HG03342 (cell line): ENCODE measurements at regions not wholly inside any gene's neighbourhood (a gene's known extent, or its start where the extent isn't known, plus 50 kb on each side); places are given as distances from the start of the nearest gene placed in this dataset.
A peak's percentile ranks its signal among the peaks of the same experiment; 100 is the strongest.
"Not testable (repeated sequence)": the region's sequence is repeated elsewhere in the genome, so short reads cannot be mapped to it uniquely, and the experiment has no call there.

Source experiments
- ATAC-seq: cut with Tn5 transposase; IDR thresholded peaks from one replicate; pipeline ENCODE4 v1.9.1; 2021; ENCODE audit warnings: mild to moderate bottlenecking, moderate library complexity; ENCODE audit not compliant: unreplicated experiment

DNA sequence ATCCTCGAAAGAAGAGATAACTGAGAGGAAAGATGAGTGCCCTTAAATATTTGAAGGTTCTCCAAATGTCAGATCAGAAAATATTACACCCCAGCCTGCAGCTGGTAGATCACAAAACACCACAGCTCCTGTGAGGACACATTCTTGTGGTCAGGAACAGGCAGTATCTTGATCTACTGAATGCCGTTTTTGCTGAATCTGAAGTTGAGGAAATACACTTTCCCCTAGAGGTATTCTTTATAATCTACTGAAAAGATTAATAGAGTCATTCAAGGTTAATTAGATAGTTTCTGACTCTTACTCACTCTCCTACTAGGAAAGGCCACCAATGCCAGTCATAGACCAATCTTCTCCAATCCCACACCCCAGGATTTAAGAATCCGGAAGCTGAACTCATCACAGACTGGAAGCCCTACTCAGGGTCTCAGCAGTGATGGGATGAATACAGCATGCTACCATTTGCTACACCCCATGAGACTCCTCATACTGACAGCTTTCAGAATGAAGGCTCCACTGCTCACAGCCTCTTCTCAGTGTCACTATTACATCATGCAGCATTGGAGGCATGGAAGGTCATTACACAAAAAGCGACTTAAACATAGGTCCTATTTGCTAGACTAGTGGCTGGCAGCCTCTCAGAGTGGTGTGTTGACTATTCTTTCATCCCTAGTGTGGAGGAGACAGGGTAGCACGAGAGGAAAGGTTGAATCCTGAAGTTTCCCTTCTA, 143.9 kb upstream of the SLC1A3 start:
- ATAC-seq: no peak

DNA sequence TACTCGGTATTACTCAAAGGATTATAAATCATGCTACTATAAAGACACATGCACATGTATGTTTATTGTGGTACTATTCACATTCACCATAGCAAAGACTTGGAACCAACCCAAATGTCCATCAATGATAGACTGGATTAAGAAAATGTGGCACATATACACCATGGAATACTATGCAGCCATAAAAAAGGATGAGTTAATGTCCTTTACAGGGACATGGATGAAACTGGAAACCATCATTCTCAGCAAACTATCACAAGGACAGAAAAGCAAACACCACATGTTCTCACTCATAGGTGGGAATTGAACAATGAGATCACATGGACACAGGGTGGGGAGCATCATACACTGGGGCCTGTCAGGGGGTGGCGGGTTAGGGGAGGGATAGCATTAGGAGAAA, 130.5 kb upstream of the SLC1A3 start:
- ATAC-seq: not testable (repeated sequence)

DNA sequence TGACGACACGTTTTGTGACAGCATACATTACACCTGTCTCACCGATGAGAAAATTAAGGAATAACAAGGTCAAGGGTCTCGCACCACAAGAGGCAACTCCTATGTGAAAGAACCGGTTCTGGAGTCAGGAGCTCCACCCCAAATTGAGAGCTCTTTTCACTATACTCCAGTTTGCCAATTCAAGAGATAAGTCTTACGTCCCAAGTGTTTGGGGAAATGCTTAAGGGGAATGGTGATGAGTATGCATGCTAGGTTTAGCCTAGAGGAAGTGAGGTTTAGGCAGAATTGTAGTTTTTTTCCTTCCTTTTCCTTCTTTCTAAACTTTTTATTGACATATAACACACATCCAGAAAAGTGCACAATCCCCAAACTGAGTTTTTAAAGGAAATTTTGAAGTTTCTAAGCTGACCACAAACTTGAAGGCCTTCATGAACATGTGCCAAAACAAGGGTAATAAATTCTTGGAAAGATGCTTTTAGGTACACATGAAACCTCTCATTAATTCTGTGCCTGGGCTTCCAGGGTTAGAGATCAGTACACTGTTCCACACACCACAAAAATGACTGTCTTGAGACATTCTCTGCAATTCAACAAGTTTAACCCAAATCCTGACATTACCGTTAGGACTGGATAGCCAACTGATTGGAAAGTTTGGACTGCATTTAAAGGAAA, 127.6 kb upstream of the SLC1A3 start:
- no peak for ATAC-seq

DNA sequence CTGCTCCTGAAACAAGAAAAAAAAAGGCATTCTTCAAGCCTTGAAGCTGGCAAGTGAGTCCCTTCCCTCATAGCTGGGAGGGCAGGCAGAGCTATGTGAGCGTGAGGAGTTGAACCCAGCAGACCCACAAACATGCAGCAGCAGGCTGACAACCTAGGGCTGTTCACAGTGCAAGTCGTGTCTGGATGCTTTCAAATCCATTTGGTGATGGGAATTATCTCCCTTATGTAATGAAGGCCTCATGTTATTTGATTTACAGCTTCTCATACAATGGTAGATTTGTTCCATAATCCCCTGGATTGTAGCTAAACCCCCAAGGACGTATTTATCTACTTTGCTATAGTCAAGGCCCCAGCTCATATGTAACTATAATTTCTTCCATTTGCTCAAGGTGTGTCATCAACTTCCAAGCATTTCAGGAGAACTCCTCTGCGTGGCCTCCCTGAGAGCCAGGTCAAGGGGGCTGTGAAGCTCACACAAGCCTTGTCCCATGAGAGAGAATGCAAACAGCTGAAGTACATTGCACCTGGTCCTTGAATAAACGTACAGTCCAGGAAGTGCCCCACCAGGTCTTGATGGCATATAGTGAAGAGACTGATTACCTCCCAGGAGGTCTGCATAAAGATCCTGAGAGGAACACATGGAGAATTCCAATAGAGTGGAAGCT, 124.8 kb upstream of the SLC1A3 start:
- no peak for ATAC-seq

DNA sequence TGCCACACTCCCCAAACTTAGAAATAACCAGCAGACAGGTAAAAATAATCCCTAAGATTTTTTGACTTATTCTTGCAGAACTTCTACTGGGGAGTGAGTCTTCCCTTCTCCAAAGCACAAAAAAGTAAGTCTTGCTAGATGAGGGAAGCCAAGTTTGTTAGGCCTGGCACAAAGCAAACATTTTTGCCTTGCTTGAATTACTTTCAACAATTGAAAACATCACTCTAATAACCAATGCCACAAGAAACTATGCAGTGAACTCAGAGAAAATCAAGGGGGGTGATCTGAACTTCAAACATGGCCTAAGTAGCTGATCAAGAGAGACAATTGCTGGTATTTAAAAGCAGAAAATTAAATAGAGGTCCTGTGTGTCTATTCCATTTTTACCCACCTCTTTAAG, 123.6 kb upstream of the SLC1A3 start:
- ATAC-seq: no peak

DNA sequence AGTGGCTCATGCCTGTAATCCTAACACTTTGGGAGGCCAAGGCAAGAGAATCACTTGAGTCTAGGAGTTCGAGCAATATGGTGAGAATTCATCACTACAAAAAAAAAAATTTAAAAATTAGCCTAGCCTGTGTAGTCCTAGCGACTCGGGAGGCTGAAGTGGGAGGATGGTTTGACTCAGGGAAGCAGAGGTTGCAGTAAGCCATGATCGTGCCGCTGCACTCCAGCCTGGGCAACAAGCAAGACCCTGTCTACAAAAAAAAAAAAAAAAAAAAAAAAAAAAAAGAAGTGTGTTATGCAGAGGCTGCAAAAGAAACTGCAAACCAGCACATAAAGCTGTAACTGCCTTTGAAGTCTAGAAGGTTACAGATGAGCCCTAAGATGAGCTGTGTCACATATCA, 116.9 kb upstream of the SLC1A3 start:
- no peak for ATAC-seq

DNA sequence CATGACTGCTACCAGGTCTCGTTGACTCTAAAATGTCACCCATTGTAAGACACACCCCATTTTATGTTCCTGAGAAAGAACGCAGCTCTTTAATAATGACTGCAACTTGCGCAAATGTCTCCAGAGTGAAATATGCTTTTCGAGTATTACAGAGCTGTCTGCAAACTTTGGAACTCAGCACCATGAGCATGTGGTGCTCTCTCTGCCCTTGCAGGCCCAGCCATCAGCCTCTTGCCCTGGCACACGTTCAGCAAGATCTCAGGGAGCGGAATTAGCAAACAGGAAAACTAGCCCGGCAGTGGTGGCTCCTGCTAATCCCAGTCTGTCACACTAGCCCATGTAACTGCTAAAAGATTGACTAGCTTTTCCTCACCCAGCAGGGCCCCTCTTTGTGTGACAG, 114.5 kb upstream of the SLC1A3 start:
- no peak for ATAC-seq

DNA sequence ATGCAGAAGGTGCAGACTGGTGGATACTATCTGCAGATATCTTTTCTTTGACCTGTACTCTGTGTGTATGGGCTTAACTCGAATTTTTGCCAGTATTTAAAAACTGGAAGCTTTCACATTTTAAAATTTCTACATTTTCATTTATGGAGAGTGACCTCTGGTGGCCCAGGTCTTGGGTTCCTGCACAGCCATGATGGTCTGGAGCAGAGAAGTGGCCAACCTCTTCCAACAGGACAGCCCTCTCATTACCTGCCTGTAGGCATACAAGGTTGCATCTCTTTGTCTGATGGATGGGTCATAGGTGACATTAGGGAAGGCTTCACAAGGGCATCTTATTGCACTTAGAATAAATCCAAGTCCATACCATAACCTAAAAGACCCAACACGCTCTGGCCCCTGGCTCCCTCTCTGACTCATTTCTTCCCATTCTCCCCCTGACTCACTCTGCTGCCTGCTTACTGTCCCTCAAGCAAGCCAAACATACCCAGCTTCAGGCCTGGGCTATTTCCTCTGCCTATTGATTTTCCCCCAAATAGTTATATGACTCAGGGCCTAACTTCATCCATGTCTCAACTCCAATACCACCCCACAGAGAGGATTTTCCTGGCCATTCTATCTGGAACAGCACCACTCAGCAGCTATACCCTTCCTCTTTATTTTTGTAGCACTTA, 113.3 kb upstream of the SLC1A3 start:
- no peak for ATAC-seq

DNA sequence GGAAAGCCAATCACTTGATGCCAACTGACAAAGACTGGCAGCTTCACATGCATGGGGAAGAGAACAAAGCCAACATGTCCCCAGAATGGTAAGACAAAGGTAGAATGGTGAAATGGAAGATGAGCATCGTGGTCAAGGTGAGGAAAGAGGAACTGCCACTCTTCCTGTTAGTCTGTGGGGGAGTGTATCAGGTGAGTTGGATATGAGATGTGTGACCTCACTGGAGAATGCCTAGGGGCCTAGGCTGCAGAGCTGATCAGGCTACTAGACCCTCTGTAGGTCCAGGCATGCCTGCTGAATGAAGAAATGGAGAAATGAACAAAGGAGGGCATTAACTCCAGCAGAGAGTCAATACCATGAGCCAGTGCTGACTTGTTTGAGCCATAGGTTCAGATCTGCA, 112.4 kb upstream of the SLC1A3 start:
- no peak for ATAC-seq

DNA sequence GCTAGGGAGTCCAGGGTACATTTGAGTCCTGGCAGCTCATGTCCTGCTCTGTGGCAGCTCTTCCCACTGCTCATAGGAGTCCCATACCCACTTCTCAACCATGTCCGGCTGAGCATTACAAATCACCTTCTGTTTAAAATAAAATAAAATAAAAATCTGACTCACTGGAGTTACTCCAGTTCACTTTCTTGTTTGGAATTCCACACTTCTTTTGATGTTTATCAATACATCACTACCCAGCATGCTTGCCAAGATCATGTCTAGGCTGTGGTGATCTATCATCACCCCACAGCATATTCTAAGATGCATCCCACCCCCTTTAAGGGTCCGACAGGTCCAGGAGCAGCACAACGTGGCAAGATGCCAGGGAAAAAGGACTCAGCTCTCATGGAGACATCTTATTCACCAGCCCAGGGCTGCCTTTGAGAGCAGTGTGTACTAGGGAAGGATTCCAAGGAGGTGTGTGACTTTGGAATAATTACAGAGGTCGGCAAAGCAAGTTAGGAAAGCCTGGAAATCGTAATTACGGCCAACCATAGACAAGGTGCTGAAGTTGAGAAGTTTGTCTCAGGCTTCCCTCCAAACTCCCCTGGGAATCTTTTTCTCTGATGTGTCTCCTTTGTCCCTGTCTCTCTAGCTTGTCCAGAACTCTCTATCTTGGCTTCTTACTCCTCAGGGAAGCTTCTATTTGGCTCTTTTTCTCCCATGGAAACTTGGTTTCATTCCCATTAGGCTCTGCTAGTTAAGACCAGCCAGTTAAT, 111.4 kb upstream of the SLC1A3 start:
- no peak for ATAC-seq

DNA sequence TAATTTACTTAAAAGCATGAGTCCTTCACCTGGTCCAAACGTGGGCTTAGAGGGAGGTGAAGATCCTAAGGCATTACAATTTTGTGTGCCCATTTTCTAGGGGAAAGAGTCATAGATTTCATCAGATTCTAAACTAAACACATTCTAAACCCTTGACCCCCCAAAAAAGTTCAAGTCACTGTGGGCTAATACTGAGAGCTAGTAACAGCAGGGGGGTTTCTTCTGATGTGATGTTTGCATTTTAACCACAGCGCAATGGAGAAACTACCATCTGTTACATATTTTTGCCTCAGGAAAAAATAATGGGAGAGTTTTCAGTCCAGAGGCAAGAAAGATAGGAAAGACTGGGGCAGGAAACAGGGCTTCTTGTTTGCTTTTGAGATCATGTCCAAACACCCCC, 110.8 kb upstream of the SLC1A3 start:
- no peak for ATAC-seq

DNA sequence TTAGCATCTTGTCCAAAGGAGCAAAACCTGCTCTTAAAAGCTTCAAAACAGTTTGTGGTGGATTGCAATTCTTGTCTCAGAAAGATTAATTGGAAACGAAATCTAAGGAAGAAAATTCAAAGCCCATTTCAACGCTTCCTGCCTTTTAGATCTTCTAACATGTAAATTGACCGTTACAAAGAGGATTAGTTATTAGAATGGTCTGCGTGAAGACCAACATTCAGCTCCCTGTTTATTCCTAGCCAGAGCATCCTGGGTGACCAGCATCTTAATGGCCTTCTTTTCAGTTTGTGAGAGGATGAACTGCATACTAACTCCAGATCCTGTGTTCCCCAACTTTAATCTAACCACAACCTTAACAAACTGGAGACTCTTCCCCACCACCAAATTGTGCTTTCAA, 109.9 kb upstream of the SLC1A3 start:
- no peak for ATAC-seq

DNA sequence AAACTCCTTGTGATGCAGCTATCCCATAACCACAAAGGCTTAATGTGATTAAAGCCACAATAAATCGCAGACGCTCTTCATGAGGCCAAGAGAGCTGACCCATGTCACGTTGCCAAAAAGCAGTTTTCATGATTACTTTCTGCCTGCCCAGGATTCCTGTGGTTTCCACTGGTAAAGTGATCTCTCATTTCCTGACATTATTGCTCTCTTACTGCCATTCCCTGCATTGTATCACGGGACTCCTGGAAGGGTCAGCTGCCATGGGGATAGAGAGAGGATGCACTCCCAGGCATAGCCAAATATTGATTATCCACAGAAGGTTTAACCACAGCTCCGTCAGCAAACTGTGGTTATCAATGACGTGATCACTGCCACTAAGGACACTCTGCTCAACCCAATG, 103.8 kb upstream of the SLC1A3 start:
- no peak for ATAC-seq

DNA sequence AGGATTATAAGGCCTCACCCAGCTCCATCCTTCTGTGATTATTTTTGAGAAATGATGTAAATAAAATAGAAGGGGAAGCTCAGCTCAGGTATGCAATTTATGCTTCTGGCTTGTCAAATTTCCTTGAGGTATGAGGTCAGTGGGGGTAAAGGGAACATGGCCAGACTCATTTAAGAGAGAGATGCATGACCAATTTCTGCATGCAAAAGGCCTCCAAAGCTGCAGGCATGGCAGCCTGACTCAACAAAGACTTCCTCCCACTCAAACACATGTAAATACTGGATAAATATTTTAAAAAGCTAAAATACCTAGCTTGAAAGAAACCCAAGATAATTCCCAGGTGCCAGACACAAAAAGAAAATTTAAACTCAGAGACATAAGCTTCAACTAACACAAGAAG, 101.4 kb upstream of the SLC1A3 start:
- no peak for ATAC-seq

DNA sequence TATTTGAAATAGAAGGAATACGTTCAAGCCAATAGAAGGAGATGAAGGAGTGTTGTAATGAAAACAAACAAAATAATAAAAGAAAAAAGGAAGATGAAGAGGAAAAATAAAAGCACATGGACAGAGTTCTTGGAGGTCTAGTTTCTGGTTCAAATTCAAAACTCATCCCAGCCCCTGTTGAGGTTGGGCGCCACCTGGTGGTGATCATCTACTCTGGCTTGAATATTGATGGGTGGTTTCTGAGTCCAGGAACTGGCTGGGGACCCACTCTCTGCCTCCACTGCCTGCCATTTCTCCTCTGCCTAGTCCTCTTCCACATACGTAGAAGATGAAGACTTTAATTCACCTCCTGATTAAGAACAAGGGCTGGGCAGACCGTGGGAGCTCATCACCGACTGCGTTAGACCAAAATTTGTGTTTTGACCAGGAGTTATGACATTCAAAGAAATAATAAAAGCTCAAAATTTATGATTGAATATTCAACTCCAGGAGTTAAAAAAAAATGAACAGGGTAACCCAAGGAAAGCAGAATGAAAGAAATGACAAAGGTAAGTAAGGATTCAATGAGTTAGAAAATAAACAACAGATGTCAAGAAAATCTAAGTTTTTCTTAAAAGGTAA, 99.0 kb upstream of the SLC1A3 start:
- peak; percentile 78 for ATAC-seq

DNA sequence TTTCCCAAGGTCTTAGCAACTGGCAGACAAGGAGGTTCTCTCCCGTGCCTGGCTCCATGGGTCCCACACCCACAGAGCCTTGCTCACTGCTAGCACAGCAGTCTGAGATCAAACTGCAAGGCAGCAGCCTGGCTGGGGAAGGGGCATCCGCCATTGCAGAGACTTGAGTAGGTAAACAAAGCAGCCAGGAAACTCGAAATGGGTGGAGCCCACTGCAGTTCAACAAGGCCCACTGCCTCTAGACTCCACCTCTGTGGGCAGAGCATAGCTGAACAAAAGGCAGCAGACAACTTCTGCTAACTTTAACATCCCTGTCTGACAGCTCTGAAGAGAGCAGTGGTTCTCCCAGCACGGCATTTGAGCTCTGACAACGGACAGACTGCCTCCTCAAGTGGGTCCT, 98.1 kb upstream of the SLC1A3 start:
- not testable (repeated sequence) for ATAC-seq

DNA sequence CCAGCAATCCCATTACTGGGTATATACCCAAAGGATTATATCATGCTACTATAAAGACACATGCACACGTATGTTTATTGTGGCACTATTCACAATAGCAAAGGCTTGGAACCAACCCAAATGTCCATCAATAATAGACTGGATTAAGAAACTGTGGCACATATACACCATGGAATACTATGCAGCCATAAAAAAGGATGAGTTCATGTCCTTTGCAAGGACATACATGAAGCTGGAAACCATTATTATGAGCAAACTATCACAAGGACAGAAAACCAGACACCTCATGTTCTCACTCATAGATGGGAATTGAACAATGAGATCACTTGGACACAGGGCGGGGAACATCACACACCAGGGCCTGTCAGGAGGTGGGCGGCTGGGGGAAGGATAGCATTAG, 92.8 kb upstream of the SLC1A3 start:
- ATAC-seq: not testable (repeated sequence)

DNA sequence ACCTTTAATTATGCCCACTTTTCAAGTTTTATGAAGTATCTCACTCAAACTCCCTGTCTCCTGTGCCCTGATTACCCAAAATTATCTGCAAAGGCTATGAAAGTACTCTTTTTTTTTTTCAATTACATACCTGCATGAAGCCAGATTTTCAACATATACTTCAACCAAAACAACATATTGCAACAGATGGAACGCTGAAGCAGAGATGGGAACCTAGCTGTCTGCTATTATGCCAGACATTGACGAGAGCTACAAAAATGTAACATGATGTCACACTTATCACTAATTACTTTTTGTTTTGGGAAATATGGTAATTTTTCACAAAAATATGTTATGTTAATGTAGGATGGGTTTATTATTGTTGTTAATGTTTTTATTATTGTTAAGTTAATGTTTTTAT, 86.5 kb upstream of the SLC1A3 start:
- ATAC-seq: no peak

DNA sequence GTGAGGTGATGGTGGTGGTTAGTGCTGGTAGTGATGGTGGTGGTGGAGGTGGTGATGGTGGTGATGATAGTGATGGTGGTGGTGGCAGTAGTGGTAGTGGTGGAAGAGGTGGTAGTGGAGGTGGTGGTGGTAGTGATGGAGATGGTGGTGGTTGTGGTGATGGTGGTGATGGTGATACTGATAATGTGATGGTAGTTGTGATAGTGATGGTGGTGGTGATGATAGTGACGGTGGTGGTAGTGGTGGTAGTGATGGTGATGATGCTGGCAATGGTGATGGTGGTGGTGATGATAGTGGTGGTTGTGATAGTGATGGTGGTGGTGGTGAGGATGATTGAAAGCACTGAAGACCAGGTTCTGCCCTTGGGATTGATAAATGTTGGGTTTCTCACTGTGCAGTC, 85.2 kb upstream of the SLC1A3 start:
- ATAC-seq: no peak
